ENCODE measurements at regions not wholly inside any gene's neighbourhood (a gene's known extent, or its start where the extent isn't known, plus 50 kb on each side); places are given as distances from the start of the nearest gene placed in this dataset.

GRCh38 chrY:21253455-21254248 lies 257.5 kb upstream of the RBMY1B start:
- DNase-seq, result no peak
- in situ Hi-C loops (cut with MboI; ENCODE audit: low pct_unique_long_range_greater_than_20kb, low sequenced_read_pairs), result no loop called here

- in situ Hi-C loops (cut with MboI; ENCODE audit: low pct_unique_long_range_greater_than_20kb, low sequenced_read_pairs), result no loop called here
- DNase-seq, result no peak
These were observed 256.7 kb upstream of the RBMY1B start for GRCh38 chrY:21254476-21254875.

- DNase-seq, result peak; percentile 65
- in situ Hi-C loops (cut with MboI; ENCODE audit: low pct_unique_long_range_greater_than_20kb, low sequenced_read_pairs), result no loop called here
These were observed 254.3 kb upstream of the RBMY1B start for GRCh38 chrY:21256820-21257219.

GRCh38 chrY:21259707-21260106 lies 251.4 kb upstream of the RBMY1B start:
- in situ Hi-C loops (cut with MboI; ENCODE audit: low pct_unique_long_range_greater_than_20kb, low sequenced_read_pairs), result no loop called here
- DNase-seq, result no peak

- DNase-seq, result peak; percentile 43
- in situ Hi-C loops (cut with MboI; ENCODE audit: low pct_unique_long_range_greater_than_20kb, low sequenced_read_pairs), result no loop called here
These were observed 250.8 kb upstream of the RBMY1B start for GRCh38 chrY:21260325-21260724.

- in situ Hi-C loops (cut with MboI; ENCODE audit: low pct_unique_long_range_greater_than_20kb, low sequenced_read_pairs), result no loop called here
- DNase-seq, result no peak
These were observed 250.0 kb upstream of the RBMY1B start for GRCh38 chrY:21261158-21261557.

GRCh38 chrY:21266751-21267150 lies 244.4 kb upstream of the RBMY1B start:
- in situ Hi-C loops (cut with MboI; ENCODE audit: low pct_unique_long_range_greater_than_20kb, low sequenced_read_pairs), result no loop called here
- DNase-seq, result no peak

- in situ Hi-C loops (cut with MboI; ENCODE audit: low pct_unique_long_range_greater_than_20kb, low sequenced_read_pairs), result no loop called here
These were observed 244.0 kb upstream of the RBMY1B start for GRCh38 chrY:21267164-21267563.

GRCh38 chrY:21287769-21288168 lies 223.4 kb upstream of the RBMY1B start:
- DNase-seq, result no peak
- in situ Hi-C loops (cut with MboI; ENCODE audit: low pct_unique_long_range_greater_than_20kb, low sequenced_read_pairs), result no loop called here

More at GRCh38 chrY:21267164-21267563, 244.0 kb upstream of the RBMY1B start:
- no peak for DNase-seq

GRCh38 chrY:21288908-21289307 lies 222.2 kb upstream of the RBMY1B start:
- in situ Hi-C loops (cut with MboI; ENCODE audit: low pct_unique_long_range_greater_than_20kb, low sequenced_read_pairs), result no loop called here
- no peak for DNase-seq

GRCh38 chrY:21295206-21295605 lies 215.9 kb upstream of the RBMY1B start:
- peak; percentile 93 for DNase-seq
- in situ Hi-C loops (cut with MboI; ENCODE audit: low pct_unique_long_range_greater_than_20kb, low sequenced_read_pairs), result no loop called here

GRCh38 chrY:21302278-21302677 lies 208.9 kb upstream of the RBMY1B start:
- no peak for DNase-seq
- in situ Hi-C loops (cut with MboI; ENCODE audit: low pct_unique_long_range_greater_than_20kb, low sequenced_read_pairs), result no loop called here

GRCh38 chrY:21315366-21315765 lies 195.8 kb upstream of the RBMY1B start:
- in situ Hi-C loops (cut with MboI; ENCODE audit: low pct_unique_long_range_greater_than_20kb, low sequenced_read_pairs), result no loop called here
- DNase-seq, result no peak

All from KBM-7 (cell line).